IMR-90 (cell line): ENCODE measurements at regions not wholly inside any gene's neighbourhood (a gene's known extent, or its start where the extent isn't known, plus 50 kb on each side); places are given as distances from the start of the nearest gene placed in this dataset.

Source experiments
- ATAC-seq: fragments of 200-7000 bp; cut with Tn5 transposase; 2 replicates; pipeline ENCODE4 v1.9.1; 2020; ENCODE audit warnings: low read depth, mild to moderate bottlenecking, moderate library complexity
- BruUV-seq: library from RNA; stranded (reverse); fragments of 400-500 nt; replicated peaks from 2 replicates; lab custom pipeline; 2021; lab: Mats Ljungman, UMichigan
- CTCF ChIA-PET: fragments of 300-600 bp; formaldehyde crosslinking; extraction: SDS; loops from one replicate; lab custom pipeline; 2021; ENCODE audit warnings: antibody characterized with exemption; lab: Yijun Ruan, JAX
- POLR2A ChIA-PET: fragments of 300-600 bp; sonication (Branson Sonifier 250); formaldehyde crosslinking; loops from one replicate; lab custom pipeline; 2022; ENCODE audit warnings: antibody characterized with exemption; ENCODE audit not compliant: unreplicated experiment; lab: Charles Lee
- DNase-seq: peaks from one replicate; pipeline ENCODE4 v3.0.0; 2013
- H2AFZ ChIP-seq: replicated peaks from 2 replicates; pipeline ENCODE3; 2013; ENCODE audit warnings: low read length, mild to moderate bottlenecking; ENCODE audit not compliant: poor library complexity
- H2AK5ac ChIP-seq: 2 replicates; pipeline ENCODE4 v1.6.1; 2013; ENCODE audit warnings: low read depth, low read length, inconsistent platforms
- H2AK9ac ChIP-seq: replicated peaks from 2 replicates; pipeline ENCODE3; 2013; ENCODE audit warnings: mild to moderate bottlenecking, low read depth, low read length, moderate library complexity; ENCODE audit not compliant: poor library complexity
- H2BK120ac ChIP-seq: 2 replicates; pipeline ENCODE4 v1.6.1; 2013; ENCODE audit warnings: low read depth, low read length, inconsistent platforms
- H2BK15ac ChIP-seq: 3 replicates; pipeline ENCODE4 v1.6.1; 2013; ENCODE audit warnings: low read depth, low read length, inconsistent platforms
- H2BK20ac ChIP-seq: 2 replicates; pipeline ENCODE4 v1.6.1; 2013; ENCODE audit warnings: low read depth, mild to moderate bottlenecking, inconsistent platforms, low read length, moderate library complexity
- H2BK5ac ChIP-seq: 2 replicates; pipeline ENCODE4 v1.6.1; 2013; ENCODE audit warnings: mild to moderate bottlenecking, low read depth, low read length, inconsistent platforms; ENCODE audit not compliant: poor library complexity, severe bottlenecking
- H3K14ac ChIP-seq: replicated peaks from 2 replicates; pipeline ENCODE4 v1.6.1; 2013; ENCODE audit warnings: low read depth, low read length, inconsistent platforms
- H3K18ac ChIP-seq: 2 replicates; pipeline ENCODE4 v1.6.1; 2013; ENCODE audit warnings: low read depth, low read length, control low read depth
- H3K23ac ChIP-seq: 2 replicates; pipeline ENCODE4 v1.6.1; 2013; ENCODE audit warnings: low read depth, low read length, inconsistent platforms
- H3K27ac ChIP-seq: 2 replicates; pipeline ENCODE4 v1.5.1; 2013; ENCODE audit warnings: mild to moderate bottlenecking, control low read depth, low read length; ENCODE audit not compliant: insufficient read depth
- H3K27me3 ChIP-seq: 2 replicates; pipeline ENCODE4 v1.6.1; 2013; ENCODE audit warnings: low read length; ENCODE audit not compliant: control insufficient read depth, insufficient read depth
- H3K36me3 ChIP-seq: 2 replicates; pipeline ENCODE4 v1.6.1; 2013; ENCODE audit warnings: low read length, mixed read lengths; ENCODE audit not compliant: control insufficient read depth, insufficient read depth
- H3K4ac ChIP-seq: 2 replicates; pipeline ENCODE4 v1.6.1; 2013; ENCODE audit warnings: low read depth, low read length, inconsistent platforms
- H3K4me1 ChIP-seq: 2 replicates; pipeline ENCODE4 v1.6.1; 2013; ENCODE audit warnings: low read length, mixed read lengths; ENCODE audit not compliant: control insufficient read depth, insufficient read depth
- H3K4me2 ChIP-seq: 2 replicates; pipeline ENCODE4 v1.6.1; 2013; ENCODE audit warnings: low read depth, mild to moderate bottlenecking, control low read depth, low read length, moderate library complexity
- H3K4me3 ChIP-seq: 2 replicates; pipeline ENCODE4 v1.5.1; 2013; ENCODE audit warnings: low read depth, mild to moderate bottlenecking, control low read depth, low read length, moderate library complexity; ENCODE audit not compliant: insufficient read depth
- H3K56ac ChIP-seq: 2 replicates; pipeline ENCODE4 v1.6.1; 2013; ENCODE audit warnings: low read length, inconsistent platforms; ENCODE audit not compliant: insufficient read depth; ENCODE audit errors: extremely low read depth
- H3K79me1 ChIP-seq, 2 experiments: 2 replicates each; pipeline ENCODE4 v1.6.1; 2013; ENCODE audit warnings: low read length in 2 of 2, inconsistent platforms in 1 of 2, low read depth in 1 of 2
- H3K9ac ChIP-seq: 2 replicates; pipeline ENCODE4 v1.6.1; 2013; ENCODE audit warnings: low read depth, low read length, control low read depth
- H3K9me1 ChIP-seq: 2 replicates; pipeline ENCODE4 v1.6.1; 2013; ENCODE audit warnings: low read length, inconsistent platforms; ENCODE audit not compliant: insufficient read depth
- H3K9me3 ChIP-seq: 2 replicates; pipeline ENCODE4 v1.6.1; 2013; ENCODE audit warnings: low read length; ENCODE audit not compliant: control insufficient read depth, insufficient read depth
- H4K20me1 ChIP-seq: 2 replicates; pipeline ENCODE4 v1.6.1; 2013; ENCODE audit warnings: low read length, inconsistent platforms; ENCODE audit not compliant: insufficient read depth
- H4K5ac ChIP-seq: 2 replicates; pipeline ENCODE4 v1.6.1; 2013; ENCODE audit warnings: mild to moderate bottlenecking, low read depth, low read length, control low read depth
- H4K8ac ChIP-seq, 2 experiments: 2 replicates each; pipeline ENCODE4 v1.6.1; 2013; ENCODE audit warnings: low read depth in 2 of 2, low read length in 2 of 2, control low read depth in 1 of 2, inconsistent platforms in 1 of 2
- H4K91ac ChIP-seq: 2 replicates; pipeline ENCODE4 v1.6.1; 2013; ENCODE audit warnings: low read depth, low read length, inconsistent platforms; ENCODE audit not compliant: insufficient read depth
- BHLHE40 ChIP-seq: fragments of 150-350 bp; IDR thresholded peaks from 2 replicates; pipeline ENCODE4 v1.6.1; 2016; ENCODE audit warnings: mild to moderate bottlenecking, low read depth, low read length
- CEBPB ChIP-seq: IDR thresholded peaks from 2 replicates; pipeline ENCODE4 v1.6.1; 2012; ENCODE audit warnings: low read depth, low read length, improper control_type of control experiment
- CHD1 ChIP-seq: IDR thresholded peaks from 2 replicates; pipeline ENCODE4 v1.6.1; 2012; ENCODE audit warnings: low read depth, low read length, improper control_type of control experiment
- MAFK ChIP-seq: IDR thresholded peaks from 2 replicates; pipeline ENCODE4 v1.6.1; 2012; ENCODE audit warnings: low read depth, low read length, improper control_type of control experiment
- MAZ ChIP-seq: IDR thresholded peaks from 2 replicates; pipeline ENCODE4 v1.6.1; 2012; ENCODE audit warnings: low read depth, mild to moderate bottlenecking, low read length, improper control_type of control experiment, moderate library complexity, borderline replicate concordance
- POLR2A ChIP-seq: IDR thresholded peaks from 2 replicates; pipeline ENCODE4 v1.6.1; 2012; ENCODE audit warnings: mild to moderate bottlenecking, low read depth, low read length
- RFX5 ChIP-seq: IDR thresholded peaks from 2 replicates; pipeline ENCODE4 v1.8.0; 2012; ENCODE audit warnings: low read depth, mild to moderate bottlenecking, low read length, moderate library complexity
- SMC3 ChIP-seq: fragments of 150-350 bp; IDR thresholded peaks from 2 replicates; pipeline ENCODE4 v1.6.1; 2016; ENCODE audit warnings: low read depth, mild to moderate bottlenecking, antibody characterized with exemption, low read length, moderate library complexity
- WGBS, 2 experiments: methylation state at CpG; one replicate each; pipeline versions ENCODE4 v1.1.5 to v1.1.7; 2013; ENCODE audit warnings: missing lambda C conversion rate in 2 of 2; ENCODE audit not compliant: insufficient read length in 1 of 2; ENCODE audit errors: extremely low coverage in 2 of 2; 5-methylcytosine and 5-hydroxymethylcytosine counted together
- dilution Hi-C: fragments of 300-500 bp; cut with HindIII; formaldehyde crosslinking; loops from one replicate; pipeline ENCODE4 v1.14.3; 2018; ENCODE audit warnings: low sequenced_read_pairs; ENCODE audit not compliant: unreplicated experiment
- in situ Hi-C: fragments of 300-500 bp; cut with MboI; formaldehyde crosslinking; loops from 3 replicates; pipeline ENCODE4 v1.14.3; 2019; ENCODE audit warnings: low sequenced_read_pairs, inconsistent platforms, mixed read lengths
- intact Hi-C: fragments of 100-400 bp; cut with micrococcal nuclease; formaldehyde crosslinking; loops from 2 replicates; pipeline ENCODE4 v1.10.0; 2022
- TF ChIP-seq, protein P1 (sequence below): fragments of 150-350 bp; IDR thresholded peaks from 2 replicates; pipeline ENCODE4 v1.6.1; 2017; ENCODE audit warnings: mild to moderate bottlenecking, antibody characterized with exemption, low read length, low read depth
- TF ChIP-seq, protein P2 (sequence below): conservative IDR thresholded peaks from 2 replicates; pipeline ENCODE4 v1.5.1; 2012; ENCODE audit warnings: mild to moderate bottlenecking, low read depth, low read length, improper control_type of control experiment

DNA sequence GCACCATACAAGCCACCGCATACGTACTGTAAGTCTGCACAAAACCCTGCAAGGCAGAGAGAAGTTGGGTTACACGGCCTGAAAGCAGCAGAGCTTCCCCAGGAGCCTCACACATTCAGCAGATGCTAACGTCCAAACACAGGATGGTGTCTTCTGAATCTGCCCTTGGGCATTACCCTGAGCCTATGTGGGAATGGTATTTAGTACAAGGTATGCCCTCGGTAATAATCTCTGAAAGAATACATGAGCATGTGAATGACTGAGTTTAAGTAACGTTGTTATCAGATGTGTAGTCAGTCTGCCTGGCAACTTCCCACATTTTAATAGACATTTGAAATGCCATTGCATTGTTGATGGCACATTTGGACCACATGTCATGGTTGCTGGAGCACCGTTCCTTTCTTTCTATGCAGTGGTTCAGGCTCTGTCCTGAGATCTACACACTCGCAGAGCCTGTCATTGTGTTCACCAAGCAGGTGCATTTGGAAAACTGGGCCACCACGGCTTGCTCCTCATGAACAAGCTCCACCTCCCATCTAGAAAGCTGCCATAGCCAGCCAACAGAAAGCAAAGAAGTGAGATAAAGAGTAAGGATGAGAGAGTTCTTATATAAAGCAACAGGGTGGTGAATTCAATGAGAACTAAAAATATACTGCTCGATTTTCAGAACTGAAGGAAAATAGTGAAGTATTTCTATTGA is 136.5 kb upstream of the GGTLC1 start:
- dilution Hi-C loops: no loop called here
- ChIA-PET POLR2A (no interaction called here), CTCF (no interaction called here)

More for the DNA sequence above, 136.5 kb upstream of the GGTLC1 start:
- DNase-seq (no peak), ATAC-seq (no peak)
- TF ChIP-seq, protein P1, sequence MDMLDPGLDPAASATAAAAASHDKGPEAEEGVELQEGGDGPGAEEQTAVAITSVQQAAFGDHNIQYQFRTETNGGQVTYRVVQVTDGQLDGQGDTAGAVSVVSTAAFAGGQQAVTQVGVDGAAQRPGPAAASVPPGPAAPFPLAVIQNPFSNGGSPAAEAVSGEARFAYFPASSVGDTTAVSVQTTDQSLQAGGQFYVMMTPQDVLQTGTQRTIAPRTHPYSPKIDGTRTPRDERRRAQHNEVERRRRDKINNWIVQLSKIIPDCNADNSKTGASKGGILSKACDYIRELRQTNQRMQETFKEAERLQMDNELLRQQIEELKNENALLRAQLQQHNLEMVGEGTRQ: no peak
- TF ChIP-seq CHD1 (no peak), MAFK (no peak), SMC3 (no peak), MAZ (no peak), BHLHE40 (no peak), RFX5 (no peak), POLR2A (no peak), CEBPB (no peak)
- TF ChIP-seq, protein P2, sequence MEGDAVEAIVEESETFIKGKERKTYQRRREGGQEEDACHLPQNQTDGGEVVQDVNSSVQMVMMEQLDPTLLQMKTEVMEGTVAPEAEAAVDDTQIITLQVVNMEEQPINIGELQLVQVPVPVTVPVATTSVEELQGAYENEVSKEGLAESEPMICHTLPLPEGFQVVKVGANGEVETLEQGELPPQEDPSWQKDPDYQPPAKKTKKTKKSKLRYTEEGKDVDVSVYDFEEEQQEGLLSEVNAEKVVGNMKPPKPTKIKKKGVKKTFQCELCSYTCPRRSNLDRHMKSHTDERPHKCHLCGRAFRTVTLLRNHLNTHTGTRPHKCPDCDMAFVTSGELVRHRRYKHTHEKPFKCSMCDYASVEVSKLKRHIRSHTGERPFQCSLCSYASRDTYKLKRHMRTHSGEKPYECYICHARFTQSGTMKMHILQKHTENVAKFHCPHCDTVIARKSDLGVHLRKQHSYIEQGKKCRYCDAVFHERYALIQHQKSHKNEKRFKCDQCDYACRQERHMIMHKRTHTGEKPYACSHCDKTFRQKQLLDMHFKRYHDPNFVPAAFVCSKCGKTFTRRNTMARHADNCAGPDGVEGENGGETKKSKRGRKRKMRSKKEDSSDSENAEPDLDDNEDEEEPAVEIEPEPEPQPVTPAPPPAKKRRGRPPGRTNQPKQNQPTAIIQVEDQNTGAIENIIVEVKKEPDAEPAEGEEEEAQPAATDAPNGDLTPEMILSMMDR: no peak
- Histone ChIP-seq H3K4me3 (no peak overlapping the region), H3K27ac (no peak overlapping the region), H2BK15ac (no peak overlapping the region), H2BK20ac (no peak overlapping the region), H3K18ac (no peak overlapping the region), H3K9me1 (no peaks in the 10 kb centered on the region), H2AFZ (no peak overlapping the region), H3K4me1 (no peaks in the 10 kb centered on the region), H3K9ac (no peak overlapping the region), H2BK120ac (no peak overlapping the region), H3K9me3 (no peaks in the 10 kb centered on the region), H3K79me1 (no peaks in the 10 kb centered on the region), H4K20me1 (no peaks in the 10 kb centered on the region; the same call in 1 of the 2 replicates), H4K5ac (no peak overlapping the region), H2BK5ac (no peak overlapping the region), H3K36me3 (no peaks in the 10 kb centered on the region), H3K27me3 (no peaks in the 10 kb centered on the region), H3K4me2 (no peak overlapping the region), H2AK5ac (no peak overlapping the region), H3K4ac (no peak overlapping the region), H4K91ac (no peak overlapping the region), H4K8ac (no peak overlapping the region), H3K56ac (no peak overlapping the region), H3K23ac (no peak overlapping the region), H2AK9ac (no peak overlapping the region), H3K14ac (no peak overlapping the region)
- intact Hi-C loops (no loop called here), in situ Hi-C loops (no loop called here)
- 67% methylated on average over 1 of the region's 10 CpGs; no CpG with 5 or more reads in 1 of the 2 experiments for WGBS, 2 experiments
- no TSS peak for BruUV-seq
